MM.1S (cell line): ENCODE measurements at regions not wholly inside any gene's neighbourhood (a gene's known extent, or its start where the extent isn't known, plus 50 kb on each side); places are given as distances from the start of the nearest gene placed in this dataset.

ENCODE experiments used
- DNase-seq: peaks from one replicate; pipeline ENCODE4 v3.0.0-alpha.2; 2015
- H2AFZ ChIP-seq: fragments of 300-600 bp; sonication (generic); 2 replicates; pipeline ENCODE4 v1.6.0; 2016; ENCODE audit warnings: antibody characterized with exemption, low read length
- H3F3A ChIP-seq: fragments of 300-600 bp; sonication (generic); 2 replicates; pipeline ENCODE4 v1.6.1; 2016; ENCODE audit warnings: mild to moderate bottlenecking, antibody characterized with exemption, low read length, moderate library complexity, mixed read lengths; ENCODE audit not compliant: insufficient read depth
- H3K27ac ChIP-seq: fragments of 300-600 bp; sonication (generic); 2 replicates; pipeline ENCODE4 v1.5.1; 2016; ENCODE audit warnings: mild to moderate bottlenecking, low read length
- H3K27me3 ChIP-seq: fragments of 300-600 bp; sonication (generic); replicated peaks from 2 replicates; pipeline ENCODE4 v1.6.0; 2016; ENCODE audit warnings: low read length; ENCODE audit not compliant: insufficient read depth
- H3K36me3 ChIP-seq: fragments of 300-600 bp; sonication (generic); replicated peaks from 2 replicates; pipeline ENCODE4 v1.6.1; 2016; ENCODE audit warnings: mild to moderate bottlenecking, low read length, mixed read lengths; ENCODE audit not compliant: insufficient read depth
- H3K4me1 ChIP-seq: fragments of 300-600 bp; sonication (generic); 2 replicates; pipeline ENCODE4 v1.6.1; 2016; ENCODE audit warnings: low read length, mixed read lengths
- H3K4me2 ChIP-seq: fragments of 300-600 bp; sonication (generic); 2 replicates; pipeline ENCODE4 v1.6.0; 2016; ENCODE audit warnings: low read depth, low read length
- H3K4me3 ChIP-seq: fragments of 300-600 bp; sonication (generic); 2 replicates; pipeline ENCODE4 v1.5.1; 2016; ENCODE audit warnings: low read length, mixed read lengths
- H3K79me2 ChIP-seq: fragments of 300-600 bp; sonication (generic); 2 replicates; pipeline ENCODE4 v1.6.1; 2016; ENCODE audit warnings: mixed run types, low read length, mixed read lengths
- H3K9ac ChIP-seq: fragments of 300-600 bp; sonication (generic); 2 replicates; pipeline ENCODE4 v1.6.1; 2016; ENCODE audit warnings: low read length, mixed read lengths
- H3K9me2 ChIP-seq: fragments of 300-600 bp; sonication (generic); replicated peaks from 2 replicates; pipeline ENCODE4 v1.6.1; 2016; ENCODE audit warnings: mild to moderate bottlenecking, low read length, mixed read lengths; ENCODE audit not compliant: insufficient read depth
- H3K9me3 ChIP-seq: fragments of 300-600 bp; sonication (generic); replicated peaks from 2 replicates; pipeline ENCODE4 v1.6.1; 2016; ENCODE audit warnings: mild to moderate bottlenecking, low read length, mixed read lengths; ENCODE audit not compliant: insufficient read depth
- H4K20me1 ChIP-seq: fragments of 300-600 bp; sonication (generic); 2 replicates; pipeline ENCODE4 v1.6.1; 2016; ENCODE audit warnings: mild to moderate bottlenecking, low read length, moderate library complexity, mixed read lengths; ENCODE audit not compliant: insufficient read depth
- EZH2 ChIP-seq: fragments of 300-600 bp; sonication (generic); optimal IDR thresholded peaks from 2 replicates; pipeline ENCODE3; 2017; ENCODE audit warnings: low read depth, mild to moderate bottlenecking, antibody characterized with exemption, low read length, mixed read lengths
- EZH2phosphoT487 ChIP-seq: fragments of 300-600 bp; sonication (generic); IDR thresholded peaks from 2 replicates; pipeline ENCODE4 v1.6.1; 2018; ENCODE audit warnings: antibody characterized with exemption, low read length
- TF ChIP-seq, protein P1 (sequence below): fragments of 300-600 bp; sonication (generic); IDR thresholded peaks from 2 replicates; pipeline ENCODE4 v1.5.1; 2016; ENCODE audit warnings: antibody characterized with exemption, low read length, mixed read lengths

DNA sequence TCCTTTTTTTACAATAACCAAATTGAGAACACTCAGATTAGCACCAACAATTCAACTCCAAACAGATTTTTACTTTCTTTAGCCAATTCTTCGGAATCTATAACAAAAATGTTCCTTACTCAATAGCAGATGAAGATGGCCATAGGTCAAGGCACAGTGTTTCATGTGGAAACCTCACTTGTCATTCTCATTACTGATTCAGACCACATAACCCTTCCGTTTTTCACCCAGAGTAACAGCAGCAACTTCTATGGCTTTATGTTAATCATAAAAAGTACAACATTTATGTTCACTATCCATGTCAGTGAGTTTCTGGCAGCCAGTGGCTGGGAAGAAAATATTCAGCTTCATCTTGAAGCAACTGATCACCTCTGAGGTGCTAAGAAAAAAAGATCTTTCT, 358.3 kb upstream of the TECRL start:
- H3K4me2 ChIP-seq = no peak overlapping the region
- TF ChIP-seq EZH2phosphoT487 = no peak
- no peak for TF ChIP-seq EZH2
- TF ChIP-seq, protein P1, sequence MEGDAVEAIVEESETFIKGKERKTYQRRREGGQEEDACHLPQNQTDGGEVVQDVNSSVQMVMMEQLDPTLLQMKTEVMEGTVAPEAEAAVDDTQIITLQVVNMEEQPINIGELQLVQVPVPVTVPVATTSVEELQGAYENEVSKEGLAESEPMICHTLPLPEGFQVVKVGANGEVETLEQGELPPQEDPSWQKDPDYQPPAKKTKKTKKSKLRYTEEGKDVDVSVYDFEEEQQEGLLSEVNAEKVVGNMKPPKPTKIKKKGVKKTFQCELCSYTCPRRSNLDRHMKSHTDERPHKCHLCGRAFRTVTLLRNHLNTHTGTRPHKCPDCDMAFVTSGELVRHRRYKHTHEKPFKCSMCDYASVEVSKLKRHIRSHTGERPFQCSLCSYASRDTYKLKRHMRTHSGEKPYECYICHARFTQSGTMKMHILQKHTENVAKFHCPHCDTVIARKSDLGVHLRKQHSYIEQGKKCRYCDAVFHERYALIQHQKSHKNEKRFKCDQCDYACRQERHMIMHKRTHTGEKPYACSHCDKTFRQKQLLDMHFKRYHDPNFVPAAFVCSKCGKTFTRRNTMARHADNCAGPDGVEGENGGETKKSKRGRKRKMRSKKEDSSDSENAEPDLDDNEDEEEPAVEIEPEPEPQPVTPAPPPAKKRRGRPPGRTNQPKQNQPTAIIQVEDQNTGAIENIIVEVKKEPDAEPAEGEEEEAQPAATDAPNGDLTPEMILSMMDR = no peak

DNA sequence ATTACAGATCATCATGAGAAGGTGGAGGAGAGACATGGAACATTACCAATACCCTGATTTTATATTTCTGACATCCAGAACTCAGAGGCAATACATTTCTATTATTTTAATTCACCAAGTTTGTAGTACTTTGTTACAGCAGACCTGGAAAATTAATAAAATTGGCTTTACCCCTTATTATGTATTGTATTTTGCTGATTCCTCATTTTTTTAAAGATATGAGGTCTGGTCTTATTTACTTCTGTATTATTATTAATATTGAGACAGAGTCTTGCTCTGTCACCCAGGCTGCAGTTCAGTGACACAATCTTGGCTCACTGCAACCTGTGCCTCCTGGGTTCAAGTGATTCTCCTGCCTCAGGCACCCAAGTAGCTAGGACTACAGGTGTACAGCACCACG, 357.3 kb upstream of the TECRL start:
- TF ChIP-seq EZH2 (no peak), EZH2phosphoT487 (no peak)
- TF ChIP-seq, protein P1 = no peak
- H3K36me3 ChIP-seq = no peaks in the 10 kb centered on the region
- H4K20me1 ChIP-seq = no peaks in the 10 kb centered on the region
- H2AFZ ChIP-seq = no peak overlapping the region
- H3F3A ChIP-seq = no peaks in the 10 kb centered on the region
- no peak overlapping the region for H3K27ac ChIP-seq
- DNase-seq = no peak
- H3K4me3 ChIP-seq = no peak overlapping the region
- no peaks in the 10 kb centered on the region for H3K27me3 ChIP-seq
- no peaks in the 10 kb centered on the region for H3K4me1 ChIP-seq
- H3K9ac ChIP-seq = no peak overlapping the region
- H3K9me3 ChIP-seq = no peaks in the 10 kb centered on the region
- H3K4me2 ChIP-seq = no peak overlapping the region
- no peaks in the 10 kb centered on the region for H3K9me2 ChIP-seq
- H3K79me2 ChIP-seq = no peaks in the 10 kb centered on the region

More for the DNA sequence above, 358.3 kb upstream of the TECRL start:
- H3K9me3 ChIP-seq = no peaks in the 10 kb centered on the region
- no peaks in the 10 kb centered on the region for H3K79me2 ChIP-seq
- DNase-seq = no peak
- H4K20me1 ChIP-seq = no peaks in the 10 kb centered on the region
- no peak overlapping the region for H2AFZ ChIP-seq
- no peaks in the 10 kb centered on the region for H3K9me2 ChIP-seq
- no peaks in the 10 kb centered on the region for H3K36me3 ChIP-seq
- H3K4me1 ChIP-seq = no peaks in the 10 kb centered on the region
- no peaks in the 10 kb centered on the region for H3F3A ChIP-seq
- no peak overlapping the region for H3K27ac ChIP-seq
- no peaks in the 10 kb centered on the region for H3K27me3 ChIP-seq
- no peak overlapping the region for H3K4me3 ChIP-seq
- no peak overlapping the region for H3K9ac ChIP-seq

DNA sequence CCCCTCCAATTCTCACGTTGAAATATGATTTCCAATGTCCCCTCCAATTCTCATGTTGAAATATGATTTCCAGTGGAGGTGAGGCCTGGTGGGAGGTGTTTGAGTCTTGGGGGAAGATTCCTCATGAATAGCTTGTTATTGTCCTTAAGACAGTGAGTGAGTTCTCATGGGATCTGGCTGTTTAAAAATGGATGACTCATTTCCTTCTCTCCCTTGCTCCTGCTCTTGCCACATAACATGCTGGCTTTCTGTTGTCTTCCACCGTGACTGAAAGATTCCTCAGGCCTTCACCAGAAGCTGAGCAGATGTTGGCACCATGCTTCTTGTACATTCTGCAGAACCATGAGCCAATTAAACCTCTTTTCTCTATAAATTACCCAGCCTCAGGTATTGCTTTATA, 346.8 kb upstream of the TECRL start:
- Histone ChIP-seq H3K4me3 (no peak overlapping the region), H3K9me2 (no peaks in the 10 kb centered on the region), H3K4me1 (no peaks in the 10 kb centered on the region), H2AFZ (no peak overlapping the region), H3K4me2 (no peak overlapping the region), H3K36me3 (no peaks in the 10 kb centered on the region), H3F3A (no peaks in the 10 kb centered on the region), H3K79me2 (no peaks in the 10 kb centered on the region), H3K27ac (no peak overlapping the region), H3K9ac (no peak overlapping the region), H3K9me3 (no peaks in the 10 kb centered on the region), H4K20me1 (no peaks in the 10 kb centered on the region), H3K27me3 (no peaks in the 10 kb centered on the region)
- TF ChIP-seq EZH2 (no peak), EZH2phosphoT487 (no peak)
- TF ChIP-seq, protein P1 = no peak
- no peak for DNase-seq
